OCI-LY3 (cell line): ENCODE measurements at regions not wholly inside any gene's neighbourhood (a gene's known extent, or its start where the extent isn't known, plus 50 kb on each side); places are given as distances from the start of the nearest gene placed in this dataset.

ENCODE experiments used
- H2AFZ ChIP-seq: fragments of 200-600, 300-600 bp; shearing (Covaris generic); 2 replicates; pipeline ENCODE4 v1.6.0; 2014; ENCODE audit warnings: antibody characterized with exemption, low read depth, low read length
- H3K27ac ChIP-seq: fragments of 200-600, 300-600 bp; sonication (generic); 2 replicates; pipeline ENCODE4 v1.5.1; 2014; ENCODE audit warnings: mild to moderate bottlenecking, low read length, moderate library complexity, mixed read lengths
- H3K27me3 ChIP-seq: fragments of 200-600, 300-600 bp; sonication (generic); 2 replicates; pipeline ENCODE4 v1.6.1; 2014; ENCODE audit warnings: low read depth, low read length, mixed read lengths
- H3K36me3 ChIP-seq: fragments of 200-600, 300-600 bp; sonication (generic); replicated peaks from 2 replicates; pipeline ENCODE3; 2014; ENCODE audit warnings: low read depth, low read length, mixed read lengths
- H3K4me1 ChIP-seq: fragments of 300-600, 200-600 bp; sonication (generic); 2 replicates; pipeline ENCODE4 v1.6.1; 2014; ENCODE audit warnings: low read length, mixed read lengths
- H3K4me2 ChIP-seq: fragments of 200-600, 300-600 bp; sonication (generic); 2 replicates; pipeline ENCODE4 v1.6.1; 2014; ENCODE audit warnings: low read length, mixed read lengths
- H3K4me3 ChIP-seq: fragments of 300-600, 200-600 bp; sonication (generic); 2 replicates; pipeline ENCODE4 v1.5.1; 2014; ENCODE audit warnings: antibody characterized with exemption, mild to moderate bottlenecking, low read length, moderate library complexity
- H3K79me2 ChIP-seq: fragments of 300-600, 200-600 bp; shearing (Covaris generic); 2 replicates; pipeline ENCODE4 v1.6.1; 2014; ENCODE audit warnings: mild to moderate bottlenecking, low read length, mixed read lengths
- H3K9ac ChIP-seq: fragments of 300-600, 200-600 bp; shearing (Covaris generic); 2 replicates; pipeline ENCODE4 v1.6.0; 2014; ENCODE audit warnings: mild to moderate bottlenecking, low read length, moderate library complexity
- H3K9me3 ChIP-seq: fragments of 200-600, 300-600 bp; shearing (Covaris generic); 2 replicates; pipeline ENCODE4 v1.6.1; 2014; ENCODE audit warnings: low read length, mixed read lengths; ENCODE audit not compliant: insufficient read depth
- H4K20me1 ChIP-seq: fragments of 200-600, 300-600 bp; sonication (generic); 2 replicates; pipeline ENCODE4 v1.6.1; 2016; ENCODE audit warnings: low read length, mixed read lengths; ENCODE audit not compliant: insufficient read depth
- CTCF ChIP-seq: fragments of 200-600, 300-600 bp; sonication (generic); IDR thresholded peaks from 2 replicates; pipeline ENCODE4 v1.5.1; 2014; ENCODE audit warnings: antibody characterized with exemption, low read length, low read depth
- EZH2phosphoT487 ChIP-seq: fragments of 200-600 bp; shearing (Covaris generic); IDR thresholded peaks from 2 replicates; pipeline ENCODE4 v1.6.1; 2018; ENCODE audit warnings: antibody characterized with exemption, mixed run types, low read depth

- H3K4me3 ChIP-seq = no peak overlapping the region
- TF ChIP-seq EZH2phosphoT487 = no peak
- TF ChIP-seq CTCF = no peak
- H3K27me3 ChIP-seq = no peaks in the 10 kb centered on the region
- H3K4me1 ChIP-seq = no peaks in the 10 kb centered on the region
- no peak overlapping the region for H3K4me2 ChIP-seq
- no peaks in the 10 kb centered on the region for H3K36me3 ChIP-seq
- no peak overlapping the region for H2AFZ ChIP-seq
- H3K9me3 ChIP-seq = no peaks in the 10 kb centered on the region
- H3K9ac ChIP-seq = no peak overlapping the region
- H3K79me2 ChIP-seq = no peaks in the 10 kb centered on the region
- no peaks in the 10 kb centered on the region for H4K20me1 ChIP-seq
- H3K27ac ChIP-seq = no peak overlapping the region
These were observed 232.5 kb downstream of the SOX4 start for GRCh38 chr6:21826023-21826422.

- Histone ChIP-seq H2AFZ (no peak overlapping the region), H4K20me1 (no peaks in the 10 kb centered on the region), H3K9ac (no peak overlapping the region), H3K36me3 (no peaks in the 10 kb centered on the region), H3K27me3 (no peaks in the 10 kb centered on the region), H3K9me3 (no peaks in the 10 kb centered on the region), H3K4me2 (no peak overlapping the region), H3K27ac (no peak overlapping the region), H3K4me1 (no peaks in the 10 kb centered on the region), H3K4me3 (no peak overlapping the region), H3K79me2 (no peaks in the 10 kb centered on the region)
- no peak for TF ChIP-seq CTCF
- TF ChIP-seq EZH2phosphoT487 = no peak
These were observed 233.4 kb downstream of the SOX4 start for GRCh38 chr6:21826904-21827303.

GRCh38 chr6:21827425-21828202 is 234.1 kb downstream of the SOX4 start:
- Histone ChIP-seq H2AFZ (no peak overlapping the region), H3K4me1 (no peaks in the 10 kb centered on the region), H3K9me3 (no peaks in the 10 kb centered on the region), H3K36me3 (no peaks in the 10 kb centered on the region), H3K27ac (no peak overlapping the region), H3K4me3 (no peak overlapping the region), H3K79me2 (no peaks in the 10 kb centered on the region), H4K20me1 (no peaks in the 10 kb centered on the region), H3K4me2 (no peak overlapping the region), H3K27me3 (no peaks in the 10 kb centered on the region), H3K9ac (no peak overlapping the region)
- TF ChIP-seq EZH2phosphoT487 = no peak
- TF ChIP-seq CTCF = no peak

GRCh38 chr6:21828704-21829103 is 235.2 kb downstream of the SOX4 start:
- no peak for TF ChIP-seq EZH2phosphoT487
- no peak for TF ChIP-seq CTCF
- no peaks in the 10 kb centered on the region for H3K4me1 ChIP-seq

More at GRCh38 chr6:21828704-21829103, 235.2 kb downstream of the SOX4 start:
- Histone ChIP-seq H3K79me2 (no peaks in the 10 kb centered on the region), H4K20me1 (no peaks in the 10 kb centered on the region), H3K27ac (no peak overlapping the region), H3K4me2 (no peak overlapping the region), H3K27me3 (no peaks in the 10 kb centered on the region), H3K9ac (no peak overlapping the region), H3K9me3 (no peaks in the 10 kb centered on the region), H3K4me3 (no peak overlapping the region), H3K36me3 (no peaks in the 10 kb centered on the region), H2AFZ (no peak overlapping the region)
